ENCODE measurements at regions not wholly inside any gene's neighbourhood (a gene's known extent, or its start where the extent isn't known, plus 50 kb on each side); places are given as distances from the start of the nearest gene placed in this dataset.

GRCh38 chr10:4338768-4339167, 487.2 kb upstream of the AKR1E2 start:
- no peak for TF ChIP-seq CTCF (IDR thresholded peaks at IDR 0.05)
- no peak for TF ChIP-seq TCF7L2 (IDR thresholded peaks at IDR 0.05; ENCODE audit: low read depth, low read length)
- TF ChIP-seq POLR2AphosphoS5 (IDR thresholded peaks at IDR 0.05; ENCODE audit: low read depth, low read length) = no peak
- no peak for TF ChIP-seq REST (IDR thresholded peaks at IDR 0.05; ENCODE audit: insufficient read depth in 1 of 2, low read depth in 2 of 2, low read length in 1 of 2)
- TF ChIP-seq SIN3A (IDR thresholded peaks at IDR 0.05; ENCODE audit: borderline replicate concordance, insufficient read depth, low read depth, low read length) = no peak

Data from Panc1 (cell line).